IPS-18a (cell line): ENCODE measurements at regions not wholly inside any gene's neighbourhood (a gene's known extent, or its start where the extent isn't known, plus 50 kb on each side); places are given as distances from the start of the nearest gene placed in this dataset.
"Not testable (repeated sequence)": the region's sequence is repeated elsewhere in the genome, so short reads cannot be mapped to it uniquely, and the experiment has no call there.

ENCODE experiments used
- H3K27ac ChIP-seq: one replicate; pipeline ENCODE4 v1.5.1; 2013; ENCODE audit warnings: low read length
- H3K27me3 ChIP-seq: one replicate; pipeline ENCODE4 v1.6.1; 2013; ENCODE audit warnings: mild to moderate bottlenecking, low read length; ENCODE audit not compliant: control insufficient read depth, insufficient read depth
- H3K36me3 ChIP-seq: one replicate; pipeline ENCODE4 v1.6.1; 2013; ENCODE audit warnings: low read depth, low read length; ENCODE audit not compliant: control insufficient read depth
- H3K4me1 ChIP-seq: one replicate; pipeline ENCODE4 v1.6.1; 2013; ENCODE audit warnings: low read depth, low read length; ENCODE audit not compliant: control insufficient read depth
- H3K4me3 ChIP-seq: one replicate; pipeline ENCODE4 v1.5.1; 2013; ENCODE audit warnings: low read length
- H3K9ac ChIP-seq: one replicate; pipeline ENCODE4 v1.6.1; 2013; ENCODE audit warnings: mild to moderate bottlenecking, low read length, moderate library complexity
- H3K9me3 ChIP-seq: one replicate; pipeline ENCODE4 v1.6.1; 2013; ENCODE audit warnings: low read depth, low read length; ENCODE audit not compliant: control insufficient read depth

DNA sequence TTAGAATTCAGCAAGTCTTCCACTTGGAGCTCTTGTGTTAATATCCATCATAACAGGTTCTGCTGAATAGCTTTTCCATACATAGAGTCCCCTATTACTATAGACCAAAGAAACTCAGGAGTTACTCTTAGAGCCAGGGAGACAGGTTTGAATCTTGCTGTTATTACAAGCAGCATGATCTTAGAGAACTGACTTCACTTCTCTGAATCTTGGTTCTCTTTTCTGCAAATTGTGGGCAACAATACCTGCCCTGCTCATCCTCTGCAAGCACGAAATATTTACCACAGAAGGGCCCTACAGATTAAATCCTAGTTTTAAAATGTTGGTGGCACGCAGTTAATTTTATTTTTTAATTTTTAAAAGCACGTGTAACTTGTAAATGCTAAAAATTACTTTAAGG, 111.7 kb downstream of the TLR4 start:
- Histone ChIP-seq H3K27ac (no peak overlapping the region), H3K9me3 (no peaks in the 10 kb centered on the region), H3K4me1 (no peaks in the 10 kb centered on the region), H3K27me3 (no peaks in the 10 kb centered on the region), H3K36me3 (no peaks in the 10 kb centered on the region), H3K9ac (no peak overlapping the region), H3K4me3 (no peak overlapping the region)

DNA sequence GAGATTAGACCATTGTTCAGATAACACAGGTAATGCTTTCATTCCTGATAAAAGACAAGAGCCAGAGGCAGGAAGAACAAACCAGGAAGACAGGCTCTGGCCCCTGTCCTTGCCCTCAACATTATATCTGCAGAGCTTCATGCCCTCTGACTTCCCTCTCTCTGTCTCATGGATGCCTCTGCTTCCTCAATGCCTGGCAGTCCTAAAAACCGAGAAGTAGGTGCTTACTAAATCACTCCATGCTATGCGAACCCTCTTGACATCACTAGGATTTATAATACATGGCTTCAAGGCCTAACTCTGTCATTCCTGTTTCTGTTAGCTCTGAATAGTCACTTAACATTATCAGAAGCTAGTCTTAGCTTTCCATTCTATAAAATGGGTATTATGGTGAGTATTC, 117.8 kb downstream of the TLR4 start:
- Histone ChIP-seq H3K36me3 (no peaks in the 10 kb centered on the region), H3K27ac (no peak overlapping the region), H3K27me3 (no peaks in the 10 kb centered on the region), H3K9me3 (no peaks in the 10 kb centered on the region), H3K9ac (no peak overlapping the region), H3K4me3 (no peak overlapping the region), H3K4me1 (no peaks in the 10 kb centered on the region)

DNA sequence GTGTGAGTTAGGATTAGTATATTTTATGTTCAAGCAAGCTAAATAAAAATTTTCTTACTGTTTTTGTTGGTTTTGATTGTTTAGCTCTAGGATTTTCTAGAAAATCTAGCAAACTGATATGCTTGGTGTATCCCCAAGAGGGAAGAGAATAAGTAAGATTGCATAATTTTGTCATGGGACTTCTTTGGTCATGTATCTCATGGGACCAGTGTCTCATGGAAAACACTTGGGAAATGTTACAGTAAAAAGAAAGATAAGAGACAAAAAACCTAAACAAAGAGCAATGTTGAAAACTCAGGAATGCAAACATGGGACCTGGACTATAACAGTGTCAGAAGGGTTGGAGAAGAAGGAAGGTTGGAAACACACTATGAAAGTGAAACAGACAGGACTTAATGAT, 119.4 kb downstream of the TLR4 start:
- Histone ChIP-seq H3K9ac (no peak overlapping the region), H3K36me3 (no peaks in the 10 kb centered on the region), H3K4me3 (no peak overlapping the region), H3K27me3 (no peaks in the 10 kb centered on the region), H3K27ac (no peak overlapping the region), H3K4me1 (no peaks in the 10 kb centered on the region), H3K9me3 (no peaks in the 10 kb centered on the region)

DNA sequence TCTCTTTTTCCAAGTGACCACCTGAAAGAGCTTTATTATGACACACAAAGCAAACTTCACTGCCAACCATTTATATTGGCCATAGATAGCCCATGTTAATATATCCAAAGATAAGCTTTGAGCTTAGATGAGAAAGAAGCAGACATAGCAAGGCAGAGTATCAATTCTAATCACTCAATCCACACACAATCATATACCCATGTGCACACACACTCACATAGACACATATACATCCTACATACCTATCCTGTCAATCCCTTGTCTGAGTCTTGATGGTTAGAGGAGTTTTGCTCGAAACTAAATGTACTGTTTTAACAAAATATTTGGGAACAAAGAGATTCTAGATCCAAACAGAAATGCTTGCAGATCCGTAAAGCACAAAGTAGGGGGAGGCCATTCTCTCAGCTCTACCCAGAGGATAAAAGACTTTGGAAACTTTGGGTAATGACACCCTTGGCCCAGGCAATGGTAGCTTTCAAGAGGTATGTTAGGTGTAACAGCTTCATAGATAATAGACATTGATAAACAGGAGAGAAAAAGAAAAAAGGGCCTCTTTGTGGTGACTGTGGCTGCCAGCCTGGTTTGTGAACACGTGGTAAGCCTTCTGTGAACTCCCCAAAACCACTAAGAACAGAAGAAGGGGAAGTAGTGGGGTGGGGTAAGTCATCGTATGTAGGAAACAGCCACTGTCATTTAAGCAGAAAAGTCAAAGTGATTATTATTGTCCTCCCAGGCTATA, 121.6 kb downstream of the TLR4 start:
- H3K9me3 ChIP-seq: no peaks in the 10 kb centered on the region
- H3K27ac ChIP-seq: no peak overlapping the region
- no peaks in the 10 kb centered on the region for H3K4me1 ChIP-seq
- no peaks in the 10 kb centered on the region for H3K36me3 ChIP-seq
- H3K27me3 ChIP-seq: no peaks in the 10 kb centered on the region
- H3K9ac ChIP-seq: no peak overlapping the region
- no peak overlapping the region for H3K4me3 ChIP-seq

DNA sequence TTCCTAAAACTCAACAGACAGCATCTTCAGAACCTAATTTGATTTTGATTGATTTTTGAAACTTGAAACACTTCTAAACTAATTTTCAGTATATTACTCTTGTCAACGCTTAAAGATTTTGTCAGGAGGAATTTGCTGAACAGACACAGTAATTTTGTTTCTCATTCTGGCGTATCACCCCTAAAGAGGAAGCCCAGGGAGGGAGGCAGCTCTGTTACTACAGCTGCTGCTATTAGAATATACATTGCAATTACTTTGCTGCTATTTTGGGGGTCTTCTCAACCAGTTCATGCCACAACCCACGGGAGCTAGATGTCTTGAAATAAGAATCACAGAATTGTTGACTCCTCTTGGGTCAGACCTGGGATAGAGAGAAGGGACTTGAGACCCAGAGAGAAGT, 122.6 kb downstream of the TLR4 start:
- no peak overlapping the region for H3K9ac ChIP-seq
- H3K27me3 ChIP-seq: no peaks in the 10 kb centered on the region
- H3K36me3 ChIP-seq: no peaks in the 10 kb centered on the region
- H3K4me1 ChIP-seq: no peaks in the 10 kb centered on the region
- no peak overlapping the region for H3K4me3 ChIP-seq
- no peaks in the 10 kb centered on the region for H3K9me3 ChIP-seq
- H3K27ac ChIP-seq: no peak overlapping the region

DNA sequence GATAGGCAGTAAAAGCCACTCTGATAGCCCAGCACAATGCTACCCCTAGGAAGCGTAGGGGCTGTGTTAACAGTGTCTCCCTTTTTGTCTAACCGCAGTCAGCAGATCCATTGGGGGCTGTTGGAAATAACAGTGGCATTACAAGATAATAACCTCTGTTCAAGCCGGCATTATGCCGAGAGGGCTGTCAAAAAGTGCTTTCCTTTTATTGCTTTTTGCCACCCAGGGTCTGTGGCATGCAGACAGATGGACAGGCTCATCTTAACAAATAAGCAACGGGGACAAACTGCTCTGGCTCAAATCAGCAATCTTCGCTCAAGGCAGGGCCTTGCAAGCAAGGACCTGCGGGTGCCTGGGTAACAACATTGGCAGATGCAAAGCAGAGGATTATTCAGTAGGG, 123.3 kb downstream of the TLR4 start:
- H3K27ac ChIP-seq: no peak overlapping the region
- no peak overlapping the region for H3K4me3 ChIP-seq
- no peaks in the 10 kb centered on the region for H3K9me3 ChIP-seq
- no peak overlapping the region for H3K9ac ChIP-seq
- no peaks in the 10 kb centered on the region for H3K27me3 ChIP-seq
- no peaks in the 10 kb centered on the region for H3K36me3 ChIP-seq
- no peaks in the 10 kb centered on the region for H3K4me1 ChIP-seq

DNA sequence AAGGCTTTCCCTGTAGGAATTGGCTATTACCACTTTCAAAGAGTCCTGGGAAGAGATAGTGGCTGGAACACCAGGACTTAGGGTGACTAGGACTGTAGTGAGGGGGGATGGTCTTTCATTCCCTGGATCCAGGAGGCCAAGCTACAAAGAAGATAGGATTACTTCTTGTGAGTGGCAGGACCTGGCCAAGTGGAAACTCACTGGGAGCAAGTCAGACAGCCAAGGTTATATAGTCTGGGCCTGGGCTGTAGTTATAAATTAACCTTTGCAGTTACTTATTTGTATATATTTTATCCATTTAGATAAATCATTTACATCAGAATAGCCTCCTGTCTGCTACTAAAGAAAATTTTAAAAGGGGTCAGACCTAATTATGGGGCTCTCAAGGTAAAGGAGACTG, 124.3 kb downstream of the TLR4 start:
- no peak overlapping the region for H3K4me3 ChIP-seq
- H3K36me3 ChIP-seq: no peaks in the 10 kb centered on the region
- no peaks in the 10 kb centered on the region for H3K9me3 ChIP-seq
- no peaks in the 10 kb centered on the region for H3K4me1 ChIP-seq
- no peak overlapping the region for H3K9ac ChIP-seq
- H3K27ac ChIP-seq: no peak overlapping the region
- H3K27me3 ChIP-seq: no peaks in the 10 kb centered on the region

DNA sequence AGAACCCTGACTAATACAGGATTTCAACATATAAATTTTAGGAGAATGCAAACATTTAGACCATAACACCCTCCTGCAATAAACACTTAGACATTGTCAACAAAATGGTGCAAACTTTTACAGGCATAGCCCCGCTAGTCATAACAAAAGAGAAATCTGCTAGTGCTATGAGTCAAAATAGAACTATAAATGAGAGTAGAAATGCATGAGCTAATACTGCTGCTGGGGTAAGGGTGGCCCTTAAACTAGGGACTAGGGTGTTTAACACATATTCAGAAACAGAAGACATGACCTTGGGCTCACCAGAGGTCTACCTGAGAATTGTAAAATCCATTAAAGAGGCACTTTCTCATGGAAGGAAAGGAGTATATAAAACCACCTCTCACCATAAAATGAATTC, 131.6 kb downstream of the TLR4 start:
- Histone ChIP-seq H3K4me1 (no peaks in the 10 kb centered on the region), H3K27me3 (no peaks in the 10 kb centered on the region), H3K4me3 (no peak overlapping the region), H3K9me3 (no peaks in the 10 kb centered on the region), H3K27ac (no peak overlapping the region), H3K9ac (no peak overlapping the region), H3K36me3 (no peaks in the 10 kb centered on the region)

DNA sequence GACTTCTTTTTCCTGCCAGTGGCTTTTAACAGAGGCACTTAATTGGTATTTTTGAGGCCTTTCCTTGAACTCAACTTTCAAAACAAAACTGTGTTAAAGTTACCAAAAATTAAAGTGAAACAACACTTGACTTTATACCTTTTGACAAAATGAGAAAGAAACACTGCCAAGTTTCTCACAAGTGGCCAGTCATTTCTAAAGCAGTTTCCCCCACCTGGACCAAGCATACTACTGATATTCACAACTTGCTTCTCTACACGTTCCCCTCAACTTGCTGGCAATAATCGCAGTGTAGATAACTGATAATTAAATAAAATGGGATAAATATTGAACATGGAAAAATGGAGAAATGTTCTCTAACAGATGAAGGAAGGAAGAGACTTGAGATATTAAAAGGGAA, 135.7 kb downstream of the TLR4 start:
- Histone ChIP-seq H3K9ac (no peak overlapping the region), H3K4me1 (no peaks in the 10 kb centered on the region), H3K27ac (no peak overlapping the region), H3K4me3 (no peak overlapping the region), H3K27me3 (no peaks in the 10 kb centered on the region), H3K36me3 (no peaks in the 10 kb centered on the region), H3K9me3 (no peaks in the 10 kb centered on the region)

DNA sequence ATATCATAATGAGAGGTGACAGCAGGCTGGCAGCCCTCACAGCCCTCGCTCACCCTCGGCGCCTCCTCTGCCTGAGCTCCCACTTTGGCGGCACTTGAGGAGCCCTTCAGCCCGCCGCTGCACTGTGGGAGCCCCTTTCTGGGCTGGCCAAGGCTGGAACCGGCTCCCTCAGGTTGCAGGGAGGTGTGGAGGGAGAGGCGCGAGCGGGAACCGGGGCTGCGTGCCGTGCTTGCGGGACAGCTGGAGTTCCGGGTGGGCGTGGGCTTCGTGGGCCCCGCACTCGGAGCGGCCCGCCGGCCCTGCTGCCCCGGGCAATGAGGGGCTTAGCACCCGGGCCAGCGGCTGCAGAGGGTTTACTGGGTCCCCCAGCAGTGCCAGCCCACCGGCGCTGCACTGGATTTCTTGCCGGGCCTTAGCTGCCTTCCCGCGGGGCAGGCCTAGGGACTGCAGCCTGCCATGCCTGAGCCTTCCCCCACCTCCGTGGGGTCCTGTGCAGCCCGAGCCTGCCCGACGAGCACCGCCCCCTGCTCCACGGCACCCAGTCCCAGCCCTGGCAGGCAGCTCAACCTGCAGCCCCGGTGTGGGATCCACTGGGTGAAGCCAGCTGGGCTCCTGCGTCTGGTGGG, 147.7 kb downstream of the TLR4 start:
- not testable (repeated sequence) for H3K9me3 ChIP-seq, H3K27me3 ChIP-seq, H3K4me3 ChIP-seq, H3K36me3 ChIP-seq, H3K9ac ChIP-seq, H3K4me1 ChIP-seq, H3K27ac ChIP-seq

DNA sequence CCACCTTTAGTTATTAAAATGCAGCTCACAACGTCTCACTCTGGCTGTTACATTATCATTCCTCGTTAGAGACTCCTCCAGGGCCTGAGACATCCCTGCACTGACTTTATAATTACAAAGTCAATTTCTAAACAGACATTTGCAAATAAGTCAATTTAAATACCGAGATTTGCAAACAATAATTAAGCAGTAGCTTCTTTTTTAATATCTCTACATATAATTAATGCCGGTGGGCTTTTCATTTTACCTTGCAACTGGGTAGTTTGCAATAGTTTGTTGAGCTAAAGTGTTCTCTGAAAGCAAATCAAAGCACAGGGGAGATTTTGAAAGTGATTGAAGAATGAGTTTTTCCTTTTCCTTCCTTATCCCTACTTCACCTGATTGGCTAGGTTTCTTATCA, 154.4 kb downstream of the TLR4 start:
- no peaks in the 10 kb centered on the region for H3K4me1 ChIP-seq
- no peak overlapping the region for H3K4me3 ChIP-seq
- H3K27ac ChIP-seq: no peak overlapping the region
- H3K36me3 ChIP-seq: no peaks in the 10 kb centered on the region
- H3K27me3 ChIP-seq: no peaks in the 10 kb centered on the region
- H3K9ac ChIP-seq: no peak overlapping the region
- no peaks in the 10 kb centered on the region for H3K9me3 ChIP-seq

DNA sequence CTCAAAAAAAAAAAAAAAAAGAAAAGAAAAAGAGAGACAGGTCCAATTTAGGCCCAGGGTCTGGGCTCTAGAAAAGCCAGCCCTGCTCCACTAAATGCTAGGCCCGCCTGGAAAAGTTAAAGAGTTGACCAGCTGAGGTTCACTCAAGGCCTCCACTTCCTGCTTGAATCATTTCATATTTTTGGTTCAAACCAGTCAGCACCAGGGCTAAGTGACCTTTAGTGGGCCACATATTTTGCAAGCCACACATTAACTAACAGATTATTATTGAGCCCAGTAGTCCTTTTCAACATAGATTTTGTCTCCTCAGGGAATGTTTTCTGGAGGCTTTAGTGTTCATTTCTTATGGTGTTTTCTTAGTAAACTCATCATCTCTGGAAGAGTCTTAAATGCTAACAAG, 156.6 kb downstream of the TLR4 start:
- Histone ChIP-seq H3K4me1 (no peaks in the 10 kb centered on the region), H3K36me3 (no peaks in the 10 kb centered on the region), H3K27ac (no peak overlapping the region), H3K9me3 (no peaks in the 10 kb centered on the region), H3K4me3 (no peak overlapping the region), H3K27me3 (no peaks in the 10 kb centered on the region), H3K9ac (no peak overlapping the region)
